IMR-90 (cell line): ENCODE measurements at regions not wholly inside any gene's neighbourhood (a gene's known extent, or its start where the extent isn't known, plus 50 kb on each side); places are given as distances from the start of the nearest gene placed in this dataset.

Experiments used
- ATAC-seq: fragments of 200-7000 bp; cut with Tn5 transposase; 2 replicates; pipeline ENCODE4 v1.9.1; 2020; ENCODE audit warnings: low read depth, mild to moderate bottlenecking, moderate library complexity
- BruUV-seq: library from RNA; stranded (reverse); fragments of 400-500 nt; replicated peaks from 2 replicates; lab custom pipeline; 2021; lab: Mats Ljungman, UMichigan
- CTCF ChIA-PET: fragments of 300-600 bp; formaldehyde crosslinking; extraction: SDS; loops from one replicate; lab custom pipeline; 2021; ENCODE audit warnings: antibody characterized with exemption; lab: Yijun Ruan, JAX
- POLR2A ChIA-PET: fragments of 300-600 bp; sonication (Branson Sonifier 250); formaldehyde crosslinking; loops from one replicate; lab custom pipeline; 2022; ENCODE audit warnings: antibody characterized with exemption; ENCODE audit not compliant: unreplicated experiment; lab: Charles Lee
- DNase-seq: peaks from one replicate; pipeline ENCODE4 v3.0.0; 2013
- H2AFZ ChIP-seq: replicated peaks from 2 replicates; pipeline ENCODE3; 2013; ENCODE audit warnings: low read length, mild to moderate bottlenecking; ENCODE audit not compliant: poor library complexity
- H2AK5ac ChIP-seq: 2 replicates; pipeline ENCODE4 v1.6.1; 2013; ENCODE audit warnings: low read depth, low read length, inconsistent platforms
- H2AK9ac ChIP-seq: replicated peaks from 2 replicates; pipeline ENCODE3; 2013; ENCODE audit warnings: mild to moderate bottlenecking, low read depth, low read length, moderate library complexity; ENCODE audit not compliant: poor library complexity
- H2BK120ac ChIP-seq: 2 replicates; pipeline ENCODE4 v1.6.1; 2013; ENCODE audit warnings: low read depth, low read length, inconsistent platforms
- H2BK15ac ChIP-seq: 3 replicates; pipeline ENCODE4 v1.6.1; 2013; ENCODE audit warnings: low read depth, low read length, inconsistent platforms
- H2BK20ac ChIP-seq: 2 replicates; pipeline ENCODE4 v1.6.1; 2013; ENCODE audit warnings: low read depth, mild to moderate bottlenecking, inconsistent platforms, low read length, moderate library complexity
- H2BK5ac ChIP-seq: 2 replicates; pipeline ENCODE4 v1.6.1; 2013; ENCODE audit warnings: mild to moderate bottlenecking, low read depth, low read length, inconsistent platforms; ENCODE audit not compliant: poor library complexity, severe bottlenecking
- H3K14ac ChIP-seq: replicated peaks from 2 replicates; pipeline ENCODE4 v1.6.1; 2013; ENCODE audit warnings: low read depth, low read length, inconsistent platforms
- H3K18ac ChIP-seq: 2 replicates; pipeline ENCODE4 v1.6.1; 2013; ENCODE audit warnings: low read depth, low read length, control low read depth
- H3K23ac ChIP-seq: 2 replicates; pipeline ENCODE4 v1.6.1; 2013; ENCODE audit warnings: low read depth, low read length, inconsistent platforms
- H3K27ac ChIP-seq: 2 replicates; pipeline ENCODE4 v1.5.1; 2013; ENCODE audit warnings: mild to moderate bottlenecking, control low read depth, low read length; ENCODE audit not compliant: insufficient read depth
- H3K27me3 ChIP-seq: 2 replicates; pipeline ENCODE4 v1.6.1; 2013; ENCODE audit warnings: low read length; ENCODE audit not compliant: control insufficient read depth, insufficient read depth
- H3K36me3 ChIP-seq: 2 replicates; pipeline ENCODE4 v1.6.1; 2013; ENCODE audit warnings: low read length, mixed read lengths; ENCODE audit not compliant: control insufficient read depth, insufficient read depth
- H3K4ac ChIP-seq: 2 replicates; pipeline ENCODE4 v1.6.1; 2013; ENCODE audit warnings: low read depth, low read length, inconsistent platforms
- H3K4me1 ChIP-seq: 2 replicates; pipeline ENCODE4 v1.6.1; 2013; ENCODE audit warnings: low read length, mixed read lengths; ENCODE audit not compliant: control insufficient read depth, insufficient read depth
- H3K4me2 ChIP-seq: 2 replicates; pipeline ENCODE4 v1.6.1; 2013; ENCODE audit warnings: low read depth, mild to moderate bottlenecking, control low read depth, low read length, moderate library complexity
- H3K4me3 ChIP-seq: 2 replicates; pipeline ENCODE4 v1.5.1; 2013; ENCODE audit warnings: low read depth, mild to moderate bottlenecking, control low read depth, low read length, moderate library complexity; ENCODE audit not compliant: insufficient read depth
- H3K56ac ChIP-seq: 2 replicates; pipeline ENCODE4 v1.6.1; 2013; ENCODE audit warnings: low read length, inconsistent platforms; ENCODE audit not compliant: insufficient read depth; ENCODE audit errors: extremely low read depth
- H3K79me1 ChIP-seq, 2 experiments: 2 replicates each; pipeline ENCODE4 v1.6.1; 2013; ENCODE audit warnings: low read length in 2 of 2, inconsistent platforms in 1 of 2, low read depth in 1 of 2
- H3K9ac ChIP-seq: 2 replicates; pipeline ENCODE4 v1.6.1; 2013; ENCODE audit warnings: low read depth, low read length, control low read depth
- H3K9me1 ChIP-seq: 2 replicates; pipeline ENCODE4 v1.6.1; 2013; ENCODE audit warnings: low read length, inconsistent platforms; ENCODE audit not compliant: insufficient read depth
- H3K9me3 ChIP-seq: 2 replicates; pipeline ENCODE4 v1.6.1; 2013; ENCODE audit warnings: low read length; ENCODE audit not compliant: control insufficient read depth, insufficient read depth
- H4K20me1 ChIP-seq: 2 replicates; pipeline ENCODE4 v1.6.1; 2013; ENCODE audit warnings: low read length, inconsistent platforms; ENCODE audit not compliant: insufficient read depth
- H4K5ac ChIP-seq: 2 replicates; pipeline ENCODE4 v1.6.1; 2013; ENCODE audit warnings: mild to moderate bottlenecking, low read depth, low read length, control low read depth
- H4K8ac ChIP-seq, 2 experiments: 2 replicates each; pipeline ENCODE4 v1.6.1; 2013; ENCODE audit warnings: low read depth in 2 of 2, low read length in 2 of 2, control low read depth in 1 of 2, inconsistent platforms in 1 of 2
- H4K91ac ChIP-seq: 2 replicates; pipeline ENCODE4 v1.6.1; 2013; ENCODE audit warnings: low read depth, low read length, inconsistent platforms; ENCODE audit not compliant: insufficient read depth
- BHLHE40 ChIP-seq: fragments of 150-350 bp; IDR thresholded peaks from 2 replicates; pipeline ENCODE4 v1.6.1; 2016; ENCODE audit warnings: mild to moderate bottlenecking, low read depth, low read length
- CEBPB ChIP-seq: IDR thresholded peaks from 2 replicates; pipeline ENCODE4 v1.6.1; 2012; ENCODE audit warnings: low read depth, low read length, improper control_type of control experiment
- CHD1 ChIP-seq: IDR thresholded peaks from 2 replicates; pipeline ENCODE4 v1.6.1; 2012; ENCODE audit warnings: low read depth, low read length, improper control_type of control experiment
- FOS ChIP-seq: fragments of 150-350 bp; IDR thresholded peaks from 2 replicates; pipeline ENCODE4 v1.6.1; 2016; ENCODE audit warnings: low read depth, low read length
- MAFK ChIP-seq: IDR thresholded peaks from 2 replicates; pipeline ENCODE4 v1.6.1; 2012; ENCODE audit warnings: low read depth, low read length, improper control_type of control experiment
- MAZ ChIP-seq: IDR thresholded peaks from 2 replicates; pipeline ENCODE4 v1.6.1; 2012; ENCODE audit warnings: low read depth, mild to moderate bottlenecking, low read length, improper control_type of control experiment, moderate library complexity, borderline replicate concordance
- MXI1 ChIP-seq: IDR thresholded peaks from 2 replicates; pipeline ENCODE4 v1.6.1; 2012; ENCODE audit warnings: low read depth, mild to moderate bottlenecking, low read length, moderate library complexity, borderline replicate concordance
- NFE2L2 ChIP-seq: fragments of 150-350 bp; IDR thresholded peaks from 2 replicates; pipeline ENCODE4 v1.6.1; 2016; ENCODE audit warnings: low read depth, mild to moderate bottlenecking, low read length
- POLR2A ChIP-seq: IDR thresholded peaks from 2 replicates; pipeline ENCODE4 v1.6.1; 2012; ENCODE audit warnings: mild to moderate bottlenecking, low read depth, low read length
- RAD21 ChIP-seq: IDR thresholded peaks from 2 replicates; pipeline ENCODE4 v1.6.1; 2012; ENCODE audit warnings: low read length, improper control_type of control experiment
- RCOR1 ChIP-seq: IDR thresholded peaks from 2 replicates; pipeline ENCODE4 v1.6.1; 2012; ENCODE audit warnings: mild to moderate bottlenecking, low read length, improper control_type of control experiment; ENCODE audit not compliant: insufficient replicate concordance
- RFX5 ChIP-seq: IDR thresholded peaks from 2 replicates; pipeline ENCODE4 v1.8.0; 2012; ENCODE audit warnings: low read depth, mild to moderate bottlenecking, low read length, moderate library complexity
- SMC3 ChIP-seq: fragments of 150-350 bp; IDR thresholded peaks from 2 replicates; pipeline ENCODE4 v1.6.1; 2016; ENCODE audit warnings: low read depth, mild to moderate bottlenecking, antibody characterized with exemption, low read length, moderate library complexity
- WGBS, 2 experiments: methylation state at CpG; one replicate each; pipeline versions ENCODE4 v1.1.5 to v1.1.7; 2013; ENCODE audit warnings: missing lambda C conversion rate in 2 of 2; ENCODE audit not compliant: insufficient read length in 1 of 2; ENCODE audit errors: extremely low coverage in 2 of 2; 5-methylcytosine and 5-hydroxymethylcytosine counted together
- dilution Hi-C: fragments of 300-500 bp; cut with HindIII; formaldehyde crosslinking; loops from one replicate; pipeline ENCODE4 v1.14.3; 2018; ENCODE audit warnings: low sequenced_read_pairs; ENCODE audit not compliant: unreplicated experiment
- in situ Hi-C: fragments of 300-500 bp; cut with MboI; formaldehyde crosslinking; loops from 3 replicates; pipeline ENCODE4 v1.14.3; 2019; ENCODE audit warnings: low sequenced_read_pairs, inconsistent platforms, mixed read lengths
- intact Hi-C: fragments of 100-400 bp; cut with micrococcal nuclease; formaldehyde crosslinking; loops from 2 replicates; pipeline ENCODE4 v1.10.0; 2022
- TF ChIP-seq, protein P1 (sequence below): fragments of 150-350 bp; IDR thresholded peaks from 2 replicates; pipeline ENCODE4 v1.6.1; 2017; ENCODE audit warnings: mild to moderate bottlenecking, antibody characterized with exemption, low read length, low read depth
- TF ChIP-seq, protein P2 (sequence below): fragments of 150-350 bp; IDR thresholded peaks from 2 replicates; pipeline ENCODE4 v1.6.1; 2016; ENCODE audit warnings: low read depth, mild to moderate bottlenecking, low read length, moderate library complexity, borderline replicate concordance
- TF ChIP-seq, protein P3 (sequence below): conservative IDR thresholded peaks from 2 replicates; pipeline ENCODE4 v1.5.1; 2012; ENCODE audit warnings: mild to moderate bottlenecking, low read depth, low read length, improper control_type of control experiment

DNA sequence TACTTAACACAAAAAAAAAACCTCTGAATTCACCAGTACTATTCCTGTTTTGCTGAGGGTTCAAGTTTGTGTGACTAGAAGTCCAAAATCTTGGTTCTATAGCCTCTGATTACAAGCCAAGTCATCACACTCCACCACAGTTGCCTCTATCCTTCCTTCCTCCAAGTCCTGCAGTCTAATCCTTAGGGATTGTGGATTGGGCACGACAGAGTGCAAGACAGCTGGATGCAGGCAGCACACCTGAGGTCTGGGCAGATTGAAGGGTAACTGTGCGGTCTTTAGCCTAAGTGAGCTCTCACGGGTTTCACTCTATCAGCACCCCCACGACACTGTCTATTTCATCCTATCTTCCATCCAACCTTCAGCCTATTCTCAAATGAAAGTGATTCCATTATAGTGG, 299.4 kb upstream of the ID2 start:
- Histone ChIP-seq H3K14ac (no peak overlapping the region), H3K9me1 (no peaks in the 10 kb centered on the region), H2AK5ac (no peak overlapping the region), H2BK20ac (no peak overlapping the region), H3K23ac (no peak overlapping the region), H3K4me3 (no peak overlapping the region), H3K56ac (no peak overlapping the region), H3K9me3 (no peaks in the 10 kb centered on the region), H3K18ac (no peak overlapping the region), H3K4me1 (no peaks in the 10 kb centered on the region), H3K79me1 (no peaks in the 10 kb centered on the region), H2BK5ac (no peak overlapping the region), H3K4ac (no peak overlapping the region), H4K20me1 (no peaks in the 10 kb centered on the region), H2AFZ (no peak overlapping the region), H3K4me2 (no peak overlapping the region), H2BK120ac (no peak overlapping the region), H4K8ac (no peak overlapping the region), H3K36me3 (no peaks in the 10 kb centered on the region), H3K27me3 (peaks cover 2% of the 10 kb centered on the region; the same call in 1 of the 2 replicates), H4K5ac (no peak overlapping the region), H4K91ac (no peak overlapping the region), H3K9ac (no peak overlapping the region), H2AK9ac (no peak overlapping the region), H2BK15ac (no peak overlapping the region), H3K27ac (no peak overlapping the region)
- TF ChIP-seq MXI1: no peak
- TF ChIP-seq MAZ: no peak
- TF ChIP-seq, protein P1, sequence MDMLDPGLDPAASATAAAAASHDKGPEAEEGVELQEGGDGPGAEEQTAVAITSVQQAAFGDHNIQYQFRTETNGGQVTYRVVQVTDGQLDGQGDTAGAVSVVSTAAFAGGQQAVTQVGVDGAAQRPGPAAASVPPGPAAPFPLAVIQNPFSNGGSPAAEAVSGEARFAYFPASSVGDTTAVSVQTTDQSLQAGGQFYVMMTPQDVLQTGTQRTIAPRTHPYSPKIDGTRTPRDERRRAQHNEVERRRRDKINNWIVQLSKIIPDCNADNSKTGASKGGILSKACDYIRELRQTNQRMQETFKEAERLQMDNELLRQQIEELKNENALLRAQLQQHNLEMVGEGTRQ: no peak
- TF ChIP-seq NFE2L2: no peak
- TF ChIP-seq, protein P2, sequence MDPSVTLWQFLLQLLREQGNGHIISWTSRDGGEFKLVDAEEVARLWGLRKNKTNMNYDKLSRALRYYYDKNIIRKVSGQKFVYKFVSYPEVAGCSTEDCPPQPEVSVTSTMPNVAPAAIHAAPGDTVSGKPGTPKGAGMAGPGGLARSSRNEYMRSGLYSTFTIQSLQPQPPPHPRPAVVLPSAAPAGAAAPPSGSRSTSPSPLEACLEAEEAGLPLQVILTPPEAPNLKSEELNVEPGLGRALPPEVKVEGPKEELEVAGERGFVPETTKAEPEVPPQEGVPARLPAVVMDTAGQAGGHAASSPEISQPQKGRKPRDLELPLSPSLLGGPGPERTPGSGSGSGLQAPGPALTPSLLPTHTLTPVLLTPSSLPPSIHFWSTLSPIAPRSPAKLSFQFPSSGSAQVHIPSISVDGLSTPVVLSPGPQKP: no peak
- no peak for TF ChIP-seq CEBPB
- no peak for TF ChIP-seq MAFK
- TF ChIP-seq RCOR1: no peak
- no peak for TF ChIP-seq RAD21
- TF ChIP-seq BHLHE40: no peak
- TF ChIP-seq RFX5: no peak
- TF ChIP-seq, protein P3, sequence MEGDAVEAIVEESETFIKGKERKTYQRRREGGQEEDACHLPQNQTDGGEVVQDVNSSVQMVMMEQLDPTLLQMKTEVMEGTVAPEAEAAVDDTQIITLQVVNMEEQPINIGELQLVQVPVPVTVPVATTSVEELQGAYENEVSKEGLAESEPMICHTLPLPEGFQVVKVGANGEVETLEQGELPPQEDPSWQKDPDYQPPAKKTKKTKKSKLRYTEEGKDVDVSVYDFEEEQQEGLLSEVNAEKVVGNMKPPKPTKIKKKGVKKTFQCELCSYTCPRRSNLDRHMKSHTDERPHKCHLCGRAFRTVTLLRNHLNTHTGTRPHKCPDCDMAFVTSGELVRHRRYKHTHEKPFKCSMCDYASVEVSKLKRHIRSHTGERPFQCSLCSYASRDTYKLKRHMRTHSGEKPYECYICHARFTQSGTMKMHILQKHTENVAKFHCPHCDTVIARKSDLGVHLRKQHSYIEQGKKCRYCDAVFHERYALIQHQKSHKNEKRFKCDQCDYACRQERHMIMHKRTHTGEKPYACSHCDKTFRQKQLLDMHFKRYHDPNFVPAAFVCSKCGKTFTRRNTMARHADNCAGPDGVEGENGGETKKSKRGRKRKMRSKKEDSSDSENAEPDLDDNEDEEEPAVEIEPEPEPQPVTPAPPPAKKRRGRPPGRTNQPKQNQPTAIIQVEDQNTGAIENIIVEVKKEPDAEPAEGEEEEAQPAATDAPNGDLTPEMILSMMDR: no peak
- no peak for TF ChIP-seq SMC3
- no peak for TF ChIP-seq POLR2A
- TF ChIP-seq FOS: no peak
- no peak for TF ChIP-seq CHD1
- DNase-seq (no peak), ATAC-seq (no peak)
- CTCF ChIA-PET: no interaction called here
- WGBS, 2 experiments: no CpG with 5 or more reads among the region's 4 CpGs
- intact Hi-C loops: no loop called here
- POLR2A ChIA-PET: no interaction called here
- BruUV-seq: no TSS peak
- dilution Hi-C loops: no loop called here
- in situ Hi-C loops: no loop called here
